H1 (cell line): ENCODE measurements at regions not wholly inside any gene's neighbourhood (a gene's known extent, or its start where the extent isn't known, plus 50 kb on each side); places are given as distances from the start of the nearest gene placed in this dataset.

ENCODE experiments used
- CTCF ChIA-PET: fragments of 300-600 bp; sonication (Branson Sonifier 250); formaldehyde crosslinking; loops from one replicate; lab custom pipeline; 2021; ENCODE audit not compliant: partially characterized antibody; lab: Charles Lee
- POLR2A ChIA-PET: fragments of 300-600 bp; sonication (Branson Sonifier 250); formaldehyde crosslinking; loops from one replicate; lab custom pipeline; 2021; ENCODE audit warnings: inconsistent platforms; ENCODE audit not compliant: partially characterized antibody; lab: Charles Lee
- DNase-seq, 2 experiments: peaks; one replicate each; pipeline versions ENCODE4 v3.0.0 to v3.0.0-alpha.2; 2010 to 2022; ENCODE audit warnings: low spot score in 2 of 2, low read depth in 1 of 2, mixed read lengths in 1 of 2
- FAIRE-seq: peaks from 2 replicates; lab custom pipeline; 2011; peaks lifted over from hg19 to GRCh38; lab: Jason Lieb, UNC
- H2AFZ ChIP-seq: 2 replicates; pipeline ENCODE4 v1.8.1; 2012; ENCODE audit warnings: low read length, inconsistent platforms
- H2AK5ac ChIP-seq: 2 replicates; pipeline ENCODE4 v1.6.1; 2013; ENCODE audit warnings: low read depth, low read length
- H2BK120ac ChIP-seq: replicated peaks from 2 replicates; pipeline ENCODE3; 2013; ENCODE audit warnings: low read depth, low read length, inconsistent platforms
- H2BK12ac ChIP-seq: 2 replicates; pipeline ENCODE4 v1.6.1; 2013; ENCODE audit warnings: low read depth, low read length
- H2BK15ac ChIP-seq: 2 replicates; pipeline ENCODE4 v1.6.1; 2013; ENCODE audit warnings: low read length
- H2BK20ac ChIP-seq: 2 replicates; pipeline ENCODE4 v1.6.1; 2013; ENCODE audit warnings: low read length
- H2BK5ac ChIP-seq: 2 replicates; pipeline ENCODE4 v1.6.1; 2013; ENCODE audit warnings: low read depth, low read length
- H3K14ac ChIP-seq: 2 replicates; pipeline ENCODE4 v1.6.1; 2013; ENCODE audit warnings: inconsistent platforms; ENCODE audit not compliant: insufficient read length
- H3K18ac ChIP-seq: 2 replicates; pipeline ENCODE4 v1.6.1; 2013; ENCODE audit warnings: low read length; ENCODE audit errors: extremely low read depth
- H3K23ac ChIP-seq: 2 replicates; pipeline ENCODE4 v1.6.1; 2013; ENCODE audit warnings: inconsistent platforms; ENCODE audit not compliant: insufficient read length
- H3K23me2 ChIP-seq: 2 replicates; pipeline ENCODE4 v1.6.1; 2013; ENCODE audit warnings: low read depth, low read length
- H3K27ac ChIP-seq: 2 replicates; pipeline ENCODE4 v1.6.1; 2011; ENCODE audit warnings: low read depth, low read length, inconsistent platforms
- H3K27me3 ChIP-seq, 4 experiments: replicated peaks in 1 of 4; 1 replicate in 1 of 4; 2 replicates in 3 of 4; pipeline versions ENCODE4 v1.6.1 to v1.8.1; 2011 to 2013; ENCODE audit warnings: low read length in 3 of 4, mild to moderate bottlenecking in 3 of 4, inconsistent platforms in 2 of 4, mixed read lengths in 2 of 4, moderate library complexity in 1 of 4; ENCODE audit not compliant: control insufficient read depth in 3 of 4, insufficient read depth in 3 of 4; ENCODE audit errors: extremely low read depth in 1 of 4
- H3K36me3 ChIP-seq, 4 experiments: 2 replicates each; pipeline versions ENCODE4 v1.6.1 to v1.8.1; 2011 to 2013; ENCODE audit warnings: mild to moderate bottlenecking in 4 of 4, low read length in 3 of 4, moderate library complexity in 2 of 4, control low read depth in 1 of 4, inconsistent platforms in 1 of 4; ENCODE audit not compliant: insufficient read depth in 4 of 4, control insufficient read depth in 2 of 4
- H3K4ac ChIP-seq: replicated peaks from 2 replicates; pipeline ENCODE3; 2013; ENCODE audit warnings: low read length, low read depth, mixed read lengths, inconsistent platforms; ENCODE audit not compliant: insufficient read length
- H3K4me1 ChIP-seq, 4 experiments: replicated peaks in 1 of 4; 1 replicate in 1 of 4; 2 replicates in 3 of 4; pipeline versions ENCODE4 v1.6.1 to v1.8.1; 2011 to 2013; ENCODE audit warnings: low read length in 3 of 4, inconsistent platforms in 2 of 4, mixed read lengths in 1 of 4; ENCODE audit not compliant: insufficient read depth in 4 of 4, control insufficient read depth in 3 of 4
- H3K4me2 ChIP-seq, 2 experiments: 2 replicates each; pipeline versions ENCODE4 v1.6.1 to v1.8.1; 2011 to 2013; ENCODE audit warnings: low read depth in 2 of 2, low read length in 2 of 2, control low read depth in 1 of 2, inconsistent platforms in 1 of 2, mild to moderate bottlenecking in 1 of 2; ENCODE audit not compliant: insufficient read depth in 1 of 2
- H3K4me3 ChIP-seq, 4 experiments: fragments of 200-600, 300-600 bp in 1 of 4; sonication (generic), shearing (Covaris generic), sonication (Bioruptor Twin) in 1 of 4; 2 replicates each; pipeline versions ENCODE4 v1.5.1 to v1.8.1; 2011 to 2016; ENCODE audit warnings: low read length in 4 of 4, low read depth in 3 of 4, control low read depth in 2 of 4, inconsistent platforms in 2 of 4, mild to moderate bottlenecking in 2 of 4, mixed read lengths in 1 of 4, moderate library complexity in 1 of 4; ENCODE audit not compliant: insufficient read depth in 2 of 4; ENCODE audit errors: extremely low read depth in 1 of 4
- H3K56ac ChIP-seq: replicated peaks from 2 replicates; pipeline ENCODE3; 2013; ENCODE audit warnings: low read depth, mild to moderate bottlenecking, mixed read lengths, low read length, inconsistent platforms; ENCODE audit not compliant: insufficient read length
- H3K79me1 ChIP-seq: 2 replicates; pipeline ENCODE4 v1.6.1; 2013; ENCODE audit warnings: low read depth, low read length, control low read depth
- H3K79me2 ChIP-seq, 2 experiments: 2 replicates each; pipeline versions ENCODE4 v1.6.1 to v1.8.1; 2012 to 2013; ENCODE audit warnings: low read length in 2 of 2, mild to moderate bottlenecking in 2 of 2, inconsistent platforms in 1 of 2; ENCODE audit not compliant: insufficient read depth in 2 of 2, control insufficient read depth in 1 of 2
- H3K9ac ChIP-seq, 4 experiments: replicated peaks in 1 of 4; 1 replicate in 1 of 4; 2 replicates in 3 of 4; pipeline versions ENCODE4 v1.6.1 to v1.8.1; 2011 to 2013; ENCODE audit warnings: low read depth in 3 of 4, low read length in 3 of 4, control low read depth in 2 of 4, mild to moderate bottlenecking in 2 of 4, moderate library complexity in 2 of 4, inconsistent platforms in 1 of 4; ENCODE audit errors: extremely low read depth in 1 of 4
- H3K9me3 ChIP-seq, 2 experiments: 2 replicates each; pipeline versions ENCODE4 v1.6.1 to v1.8.1; 2012 to 2013; ENCODE audit warnings: mild to moderate bottlenecking in 2 of 2, moderate library complexity in 2 of 2, control low read depth in 1 of 2, inconsistent platforms in 1 of 2, low read depth in 1 of 2, low read length in 1 of 2, mixed read lengths in 1 of 2; ENCODE audit not compliant: insufficient read depth in 2 of 2
- H4K20me1 ChIP-seq, 2 experiments: replicated peaks in 1 of 2; 2 replicates each; pipeline versions ENCODE3 to v1.8.1; 2011 to 2013; ENCODE audit warnings: inconsistent platforms in 2 of 2, low read length in 2 of 2, mild to moderate bottlenecking in 1 of 2; ENCODE audit not compliant: insufficient read depth in 2 of 2, control insufficient read depth in 1 of 2
- H4K5ac ChIP-seq: 2 replicates; pipeline ENCODE4 v1.6.1; 2013; ENCODE audit warnings: low read length, low read depth, mixed read lengths, inconsistent platforms; ENCODE audit not compliant: insufficient read length
- H4K8ac ChIP-seq: 2 replicates; pipeline ENCODE4 v1.8.0; 2013; ENCODE audit warnings: mild to moderate bottlenecking, moderate library complexity, low read length, inconsistent platforms; ENCODE audit not compliant: insufficient read depth; ENCODE audit errors: extremely low read depth
- H4K91ac ChIP-seq: replicated peaks from 2 replicates; pipeline ENCODE3; 2013; ENCODE audit warnings: low read length, mixed read lengths, inconsistent platforms; ENCODE audit not compliant: insufficient read length
- JUN ChIP-seq: IDR thresholded peaks from 2 replicates; pipeline ENCODE4 v1.6.1; 2011; ENCODE audit warnings: low read depth, mild to moderate bottlenecking, improper control_type of control experiment, low read length
- SP2 ChIP-seq: IDR thresholded peaks from 2 replicates; pipeline ENCODE4 v1.6.1; 2012; ENCODE audit warnings: mild to moderate bottlenecking, low read length, inconsistent platforms
- TEAD4 ChIP-seq: IDR thresholded peaks from 2 replicates; pipeline ENCODE4 v1.6.1; 2012; ENCODE audit warnings: low read depth, low read length, inconsistent platforms, mixed read lengths
- YY1 ChIP-seq: IDR thresholded peaks from 2 replicates; pipeline ENCODE4 v1.6.1; 2011; ENCODE audit warnings: low read depth, mild to moderate bottlenecking, low read length
- WGBS, 2 experiments: shearing (Covaris generic) in 1 of 2; methylation state at CpG; one replicate each; pipeline versions ENCODE4 v1.1.6 to v1.1.7; 2013 to 2015; ENCODE audit warnings: low lambda C conversion rate in 2 of 2, mixed read lengths in 2 of 2, inconsistent platforms in 1 of 2, low coverage in 1 of 2, missing lambda C conversion rate in 1 of 2; ENCODE audit not compliant: insufficient replicate concordance in 2 of 2, insufficient coverage in 1 of 2, insufficient read length in 1 of 2; ENCODE audit errors: extremely low coverage in 1 of 2, missing lambda C conversion rate in 1 of 2; 5-methylcytosine and 5-hydroxymethylcytosine counted together

- Histone ChIP-seq H2BK20ac (no peak overlapping the region), H3K9ac (no peak overlapping the region), H3K9me3 (no peaks in the 10 kb centered on the region), H3K56ac (no peak overlapping the region), H3K27ac (no peak overlapping the region), H3K4me1 (peaks cover 0 to 23% (median 12%) of the 10 kb centered on the region in 4 experiments; a peak in 6 of 7 replicates), H3K23ac (no peak overlapping the region), H3K36me3 (no peaks in the 10 kb centered on the region), H4K91ac (no peak overlapping the region), H2BK120ac (no peak overlapping the region), H3K14ac (no peak overlapping the region), H3K79me2 (no peaks in the 10 kb centered on the region), H3K79me1 (no peaks in the 10 kb centered on the region), H3K4me3 (no peak overlapping the region), H3K4me2 (peak overlapping the region; percentile 13 to 19; a peak in 3 of 4 replicates), H2BK15ac (no peak overlapping the region), H3K27me3 (no peaks in the 10 kb centered on the region; a peak in 1 of 7 replicates), H4K8ac (no peak overlapping the region), H3K4ac (no peak overlapping the region), H2BK5ac (peak overlapping the region; percentile 37; the same call in 1 of the 2 replicates), H4K5ac (no peak overlapping the region), H2BK12ac (no peak overlapping the region), H2AK5ac (no peak overlapping the region; the same call in 1 of the 2 replicates), H3K18ac (no peak overlapping the region; the same call in 1 of the 2 replicates), H2AFZ (no peak overlapping the region), H3K23me2 (no peaks in the 10 kb centered on the region), H4K20me1 (no peaks in the 10 kb centered on the region)
- FAIRE-seq (no peak), DNase-seq (no peak)
- ChIA-PET POLR2A (interaction anchor here (0.9 kb wide), 1 partner anchor 38 kb away, joined by 3 read pairs; no protein-coding TSS in a partner anchor), CTCF (interaction anchor here (0.8 to 1.9 kb wide), 8 partner anchors 11 to 165 kb away, joined by 3 to 8 read pairs (median 3); no protein-coding TSS in a partner anchor)
- TF ChIP-seq SP2 (no peak), TEAD4 (peak; percentile 21; the same call in 1 of the 2 replicates), YY1 (0 out of 2 replicates have a peak, but pooled peaks have one; percentile 23), JUN (no peak)
- WGBS, 2 experiments = 86% methylated on average over 5 of the region's 5 CpGs; no CpG with 5 or more reads in 1 of the 2 experiments
Measured at GRCh38 chr7:33726582-33726981, 178.8 kb upstream of the BMPER start.
